Activated CD8-positive, alpha-beta memory T cell treated with anti-CD3 and anti-CD28 coated beads, Interleukin-2, amount 50 U/mL, for 4 hours (primary cell): ENCODE measurements at regions not wholly inside any gene's neighbourhood (a gene's known extent, or its start where the extent isn't known, plus 50 kb on each side); places are given as distances from the start of the nearest gene placed in this dataset.

Experiments used
- DNase-seq: peaks from one replicate; pipeline ENCODE4 v3.0.0-alpha.2; 2020

- no peak for DNase-seq
Observed at GRCh38 chr17:5789528-5789927, 205.2 kb upstream of the NLRP1 start.

- no peak for DNase-seq
Observed at GRCh38 chr17:5793157-5793556, 208.8 kb upstream of the NLRP1 start.

- DNase-seq: no peak
Observed at GRCh38 chr17:5793899-5794298, 209.6 kb upstream of the NLRP1 start.

- DNase-seq: no peak
Observed at GRCh38 chr17:5794385-5794784, 210.1 kb upstream of the NLRP1 start.

GRCh38 chr17:5794881-5795506, 210.7 kb upstream of the NLRP1 start:
- DNase-seq: no peak

- DNase-seq: no peak
Observed at GRCh38 chr17:5797447-5798050, 213.2 kb upstream of the NLRP1 start.

GRCh38 chr17:5798094-5798493, 213.8 kb upstream of the NLRP1 start:
- no peak for DNase-seq

GRCh38 chr17:5800131-5800530, 215.8 kb upstream of the NLRP1 start:
- DNase-seq: no peak

- DNase-seq: no peak
Observed at GRCh38 chr17:5800646-5801045, 216.3 kb upstream of the NLRP1 start.

GRCh38 chr17:5804251-5804650, 219.9 kb upstream of the NLRP1 start:
- no peak for DNase-seq

GRCh38 chr17:5809056-5809455, 224.7 kb upstream of the NLRP1 start:
- DNase-seq: no peak

GRCh38 chr17:5809580-5810188, 225.4 kb upstream of the NLRP1 start:
- no peak for DNase-seq

- no peak for DNase-seq
Observed at GRCh38 chr17:5812590-5812989, 228.3 kb upstream of the NLRP1 start.

- no peak for DNase-seq
Observed at GRCh38 chr17:5813357-5813756, 229.0 kb upstream of the NLRP1 start.

- DNase-seq: no peak
Observed at GRCh38 chr17:5815396-5815795, 231.1 kb upstream of the NLRP1 start.

GRCh38 chr17:5816491-5817070, 232.3 kb upstream of the NLRP1 start:
- no peak for DNase-seq

- no peak for DNase-seq
Observed at GRCh38 chr17:5817475-5818395, 233.4 kb upstream of the NLRP1 start.

- DNase-seq: no peak
Observed at GRCh38 chr17:5819396-5819795, 235.1 kb upstream of the NLRP1 start.

GRCh38 chr17:5819921-5820685, 235.8 kb upstream of the NLRP1 start:
- no peak for DNase-seq

- no peak for DNase-seq
Observed at GRCh38 chr17:5820721-5821456, 236.6 kb upstream of the NLRP1 start.

GRCh38 chr17:5821803-5822202, 237.5 kb upstream of the NLRP1 start:
- DNase-seq: no peak
